Dedifferentiated amniotic fluid mesenchymal stem cell (primary cell): ENCODE measurements at regions not wholly inside any gene's neighbourhood (a gene's known extent, or its start where the extent isn't known, plus 50 kb on each side); places are given as distances from the start of the nearest gene placed in this dataset.

Experiments
- DNase-seq: peaks from one replicate; pipeline ENCODE4 v3.0.0-alpha.2; 2016; ENCODE audit errors: extremely low spot score

DNA sequence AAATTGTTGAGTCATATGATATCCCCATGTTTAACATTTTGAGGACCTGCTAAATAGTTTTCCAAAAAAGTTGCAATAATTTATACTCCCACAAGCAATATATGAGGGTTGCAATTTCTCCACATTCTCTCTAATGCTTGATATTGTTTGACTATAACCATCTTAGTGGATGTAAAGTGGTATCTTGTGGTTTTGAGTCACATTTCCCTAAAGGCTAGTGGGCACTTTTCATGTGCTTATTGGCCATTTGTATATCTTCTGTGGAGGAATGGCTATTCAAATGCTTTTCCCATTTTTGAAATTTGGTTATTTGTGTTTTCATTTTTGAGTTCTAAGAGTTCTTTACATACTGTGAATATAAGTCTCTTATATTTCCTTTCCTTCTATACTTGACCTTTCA lies 82.7 kb downstream of the SCG2 start:
- no peak for DNase-seq

DNA sequence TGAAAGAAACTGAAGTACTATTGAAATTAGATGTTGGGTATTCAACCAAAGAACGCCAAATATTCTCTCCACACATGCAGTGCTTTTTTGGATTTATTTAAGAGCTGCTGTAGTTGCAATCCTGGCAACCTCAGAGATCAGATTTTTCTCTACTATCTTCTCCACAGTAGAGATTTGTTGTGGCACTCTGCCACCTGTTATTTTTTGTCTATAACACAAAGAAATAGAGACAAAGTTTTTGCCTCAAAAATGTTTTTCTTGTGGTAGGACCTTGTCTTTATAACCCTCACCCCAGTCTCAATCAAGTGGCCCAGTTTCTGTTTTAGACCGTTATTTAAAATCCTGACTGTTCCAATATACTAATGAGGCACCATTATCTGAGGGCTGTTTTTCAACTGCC lies 79.4 kb downstream of the SCG2 start:
- DNase-seq, result no peak

DNA sequence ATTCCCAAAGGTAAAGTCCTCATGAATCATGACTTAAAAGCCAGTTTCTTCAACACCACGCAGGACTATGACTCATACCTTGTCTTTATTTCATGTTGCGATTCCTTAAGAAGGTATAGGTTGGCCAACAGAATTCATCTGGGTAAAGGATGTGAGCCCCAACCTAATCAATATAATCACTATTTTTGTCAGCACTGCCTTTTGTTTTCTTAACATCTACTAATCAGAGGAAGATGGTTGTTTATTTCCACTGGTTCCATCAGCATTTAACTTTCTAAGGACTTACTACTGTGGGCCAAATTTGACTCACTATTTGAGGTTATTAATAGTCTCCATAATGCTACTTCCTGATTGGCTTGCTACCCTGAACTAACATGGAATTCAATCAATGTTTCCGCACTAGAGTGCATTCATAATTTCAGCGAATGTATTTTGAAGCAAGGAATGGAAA lies 78.6 kb downstream of the SCG2 start:
- DNase-seq, result no peak

DNA sequence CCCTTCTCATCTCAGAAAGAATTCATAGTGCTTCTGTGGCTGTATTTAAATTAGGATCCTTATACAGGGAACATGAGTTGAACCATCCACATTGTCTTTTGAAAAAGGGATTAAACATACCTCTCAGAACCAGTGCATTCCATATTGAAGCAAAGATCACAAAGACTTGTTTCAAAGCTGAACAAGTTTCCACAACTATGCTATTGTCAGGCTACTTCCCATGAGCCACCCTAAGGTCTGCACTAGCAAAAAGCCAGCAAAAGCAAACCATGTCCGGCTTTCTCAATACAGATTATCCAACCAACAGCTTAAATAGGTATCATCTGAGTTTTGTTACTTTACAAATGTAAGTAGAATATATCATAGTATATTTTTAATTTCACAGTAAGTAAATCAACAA lies 78.1 kb downstream of the SCG2 start:
- no peak for DNase-seq

DNA sequence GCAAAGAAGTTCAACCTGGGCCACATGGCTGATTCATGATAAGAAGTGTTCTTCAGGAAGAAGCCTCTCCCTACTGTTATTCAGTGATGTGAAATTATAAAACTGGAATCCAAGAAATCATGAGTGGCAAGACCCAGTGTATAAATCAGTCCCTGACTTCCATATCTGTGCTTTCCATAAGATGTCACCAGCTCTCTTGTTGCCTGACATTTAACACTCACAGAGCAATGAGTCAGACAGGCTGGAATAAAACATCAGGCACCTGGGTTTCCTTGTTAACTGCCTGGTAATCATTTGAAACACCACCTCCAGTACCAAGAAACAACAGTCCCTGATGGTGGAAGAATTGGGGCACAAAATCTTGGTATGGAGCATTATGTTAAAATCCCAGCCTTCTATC lies 76.1 kb downstream of the SCG2 start:
- no peak for DNase-seq

DNA sequence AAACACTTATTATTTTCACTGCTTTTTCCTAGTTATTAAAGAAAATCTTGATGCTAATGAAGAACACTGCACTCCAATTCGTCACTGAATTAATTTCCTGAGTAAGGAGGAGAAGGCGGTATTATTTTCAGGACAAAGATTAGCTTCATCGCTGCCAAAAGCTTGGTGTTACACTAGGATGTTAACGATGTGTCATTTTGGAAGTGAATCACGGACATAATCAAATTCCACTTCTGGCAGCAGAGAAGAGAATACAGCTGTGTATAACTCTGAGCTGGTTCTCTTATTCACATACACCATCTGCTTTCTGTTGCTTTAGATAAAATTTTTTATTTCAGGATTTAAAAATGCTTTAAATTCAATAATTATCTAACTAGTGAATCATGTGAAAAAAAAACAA lies 74.1 kb downstream of the SCG2 start:
- DNase-seq, result no peak

DNA sequence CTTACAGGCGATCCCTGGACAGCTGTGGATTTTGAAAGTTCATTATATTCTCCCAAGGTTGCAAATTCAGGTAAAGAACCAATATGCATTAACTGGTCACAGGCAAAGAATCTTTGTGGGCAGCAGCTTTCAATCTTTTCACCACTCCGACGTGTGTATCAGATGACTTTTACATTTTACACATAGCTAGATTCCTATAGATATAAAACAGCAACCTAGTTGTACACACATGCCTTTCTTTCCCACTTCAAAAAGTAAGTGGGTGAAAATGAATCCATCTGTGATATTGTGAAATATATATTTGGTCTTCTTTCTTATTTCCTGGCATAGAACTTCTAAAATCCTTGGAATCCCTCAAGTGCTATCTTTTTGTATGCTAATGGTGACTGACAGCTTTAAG lies 72.5 kb downstream of the SCG2 start:
- no peak for DNase-seq

DNA sequence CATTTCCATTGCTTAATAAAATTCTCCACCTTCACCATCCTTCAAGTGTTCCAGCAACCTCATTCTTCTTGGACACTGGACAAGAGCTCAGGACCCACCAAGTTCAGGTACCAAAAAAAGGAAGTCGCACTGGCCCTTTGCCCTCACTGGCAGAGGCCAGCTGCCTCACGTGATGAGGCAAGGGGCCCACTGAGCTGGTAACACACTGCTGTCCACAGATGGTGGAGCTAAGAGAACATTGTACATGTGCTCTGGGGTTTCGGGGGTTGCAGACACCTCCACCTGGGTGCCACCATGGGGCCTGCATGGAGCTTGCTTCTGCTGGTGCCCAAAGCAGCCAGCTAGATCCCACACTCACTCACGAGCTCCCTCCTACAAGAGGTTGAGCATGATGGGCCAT lies 71.3 kb downstream of the SCG2 start:
- DNase-seq, result no peak

DNA sequence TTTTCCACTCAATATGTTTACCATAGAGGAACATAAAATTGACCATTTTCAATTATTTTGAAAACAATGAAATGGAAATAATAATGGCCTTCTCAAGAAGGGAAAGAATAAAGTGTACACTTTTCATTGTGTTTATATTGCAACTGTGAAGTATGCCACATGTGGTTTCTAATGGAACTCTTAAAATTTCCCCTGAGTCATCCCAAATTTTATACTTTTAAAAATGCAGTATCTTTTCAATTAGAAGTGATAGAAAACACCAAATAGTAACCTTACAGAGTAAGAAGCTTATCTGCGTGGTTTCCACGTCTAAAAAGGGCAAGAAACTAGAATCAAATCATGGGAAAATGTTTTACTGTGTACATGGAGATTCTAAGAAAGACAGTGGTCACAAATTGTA lies 70.0 kb downstream of the SCG2 start:
- DNase-seq, result no peak

DNA sequence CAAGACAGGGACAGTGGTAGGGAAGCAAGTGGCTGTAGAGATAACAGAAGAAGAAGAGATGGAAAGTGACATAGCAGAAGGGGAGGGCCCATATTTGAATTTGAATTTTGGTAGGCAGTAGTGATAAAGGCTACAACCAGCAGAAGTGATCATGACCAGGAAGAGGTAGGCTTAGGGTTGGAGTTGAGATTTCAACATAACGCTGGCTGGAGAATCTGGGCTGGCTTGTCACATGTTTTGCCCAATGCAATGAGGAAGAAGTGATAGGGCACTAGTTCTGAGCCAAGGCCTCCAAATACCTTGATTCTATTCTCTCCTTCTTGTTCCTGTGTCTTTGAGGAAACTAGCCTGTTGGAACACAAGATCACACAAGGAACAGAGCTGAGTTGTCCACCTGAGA lies 69.4 kb downstream of the SCG2 start:
- no peak for DNase-seq

DNA sequence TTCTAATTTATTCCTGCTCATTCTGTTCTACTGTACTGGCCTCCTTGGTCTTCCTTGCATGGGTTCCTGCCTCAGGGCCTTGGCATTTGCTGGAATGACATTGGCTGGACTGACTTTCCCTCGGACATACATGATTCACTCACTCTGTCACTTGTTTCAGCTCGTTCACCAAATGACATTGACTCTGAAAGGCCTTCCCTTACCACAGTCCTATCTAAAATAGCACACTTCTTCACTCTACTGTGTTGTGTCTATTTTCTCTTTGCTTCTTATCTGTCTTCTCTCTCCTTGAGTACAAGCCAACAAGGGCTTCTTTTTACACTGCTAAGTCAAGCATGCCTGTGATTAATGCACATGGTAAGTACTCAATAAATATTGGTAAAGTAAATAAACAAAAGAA lies 65.6 kb downstream of the SCG2 start:
- DNase-seq, result no peak

DNA sequence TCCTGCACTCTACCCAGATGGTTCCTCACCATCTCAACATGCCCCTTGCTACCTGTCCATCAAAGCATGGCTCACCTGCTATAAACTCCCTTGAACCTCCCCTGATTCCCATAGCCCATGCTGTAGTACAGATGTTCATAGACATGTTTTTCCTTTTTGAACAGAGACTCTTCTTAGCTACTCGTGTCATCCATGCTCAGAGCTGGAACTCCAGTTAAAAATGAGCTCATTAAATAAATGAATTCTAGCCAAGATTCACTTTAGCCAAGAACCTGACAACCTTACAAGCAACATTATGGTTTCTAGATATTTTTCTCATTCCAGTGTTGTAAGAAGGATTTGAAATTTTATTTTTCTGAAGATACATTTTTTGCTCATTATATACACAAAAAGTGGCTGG lies 65.0 kb downstream of the SCG2 start:
- no peak for DNase-seq

DNA sequence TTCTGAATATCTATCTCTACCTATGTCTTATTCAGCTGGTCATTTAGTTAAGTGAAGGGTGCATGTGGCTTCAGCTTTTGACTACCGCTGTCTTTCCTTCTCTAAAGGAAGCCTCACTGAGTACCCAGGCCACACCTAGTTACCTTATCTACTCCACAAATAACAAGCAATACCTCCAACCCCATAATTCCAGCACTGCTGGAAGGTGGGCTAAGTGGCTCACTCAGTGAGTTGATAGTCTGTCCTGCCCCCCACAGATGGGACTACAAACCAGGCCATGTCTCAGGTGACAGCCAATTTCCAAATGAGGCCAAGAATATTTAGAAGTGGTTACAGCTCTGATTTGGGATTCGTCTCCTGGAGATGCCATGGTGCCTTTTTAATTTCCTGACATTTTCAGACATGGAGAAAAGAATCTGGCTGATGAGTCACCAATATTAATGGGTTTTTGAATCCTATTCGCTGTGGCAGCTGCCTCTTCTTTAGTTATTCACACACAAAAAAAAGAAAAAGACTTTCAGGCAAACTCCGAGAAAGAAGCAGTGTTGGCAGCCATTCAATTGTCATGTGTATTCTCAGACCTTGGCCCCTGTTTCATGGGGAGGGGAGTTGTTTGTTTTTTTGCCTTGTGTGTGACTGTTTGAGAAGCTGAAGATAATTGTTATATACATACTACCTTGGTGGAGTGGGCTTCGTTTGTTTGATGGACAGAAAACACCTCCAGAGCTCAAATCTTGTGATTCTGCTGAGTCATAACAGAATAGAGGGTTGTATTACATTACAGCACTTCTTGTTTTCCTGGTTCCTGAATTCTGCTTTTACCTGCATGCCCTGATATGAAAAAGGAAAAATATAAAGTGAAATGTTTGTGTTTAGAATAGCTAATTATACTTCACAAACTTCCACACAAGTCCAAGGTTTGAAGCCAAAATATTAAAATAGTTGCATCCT lies 64.2 kb downstream of the SCG2 start:
- no peak for DNase-seq

DNA sequence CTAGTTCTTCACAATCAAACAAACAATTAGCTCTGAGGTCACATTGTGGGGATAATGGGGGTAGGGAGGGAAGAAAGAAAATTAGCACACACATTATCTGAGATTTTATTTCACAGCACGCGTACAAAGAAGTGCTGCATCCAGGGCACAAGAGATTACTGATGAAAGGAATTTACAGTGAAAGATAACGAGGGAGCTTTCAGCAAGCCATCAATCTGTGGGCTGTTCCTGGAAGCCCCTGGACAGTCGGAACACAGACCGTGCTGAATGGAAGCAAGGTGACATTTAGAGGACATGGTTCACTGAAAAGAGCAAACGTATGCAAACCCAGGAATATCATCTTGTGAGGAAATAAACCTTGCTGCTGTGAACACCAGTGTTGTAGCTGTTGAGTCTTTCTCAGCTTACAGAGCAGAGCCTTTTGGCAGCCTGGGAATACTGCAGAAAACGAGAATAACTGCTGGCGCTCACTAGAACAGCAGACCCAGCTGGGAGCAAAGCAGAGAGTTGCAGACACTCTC lies 63.2 kb downstream of the SCG2 start:
- no peak for DNase-seq

DNA sequence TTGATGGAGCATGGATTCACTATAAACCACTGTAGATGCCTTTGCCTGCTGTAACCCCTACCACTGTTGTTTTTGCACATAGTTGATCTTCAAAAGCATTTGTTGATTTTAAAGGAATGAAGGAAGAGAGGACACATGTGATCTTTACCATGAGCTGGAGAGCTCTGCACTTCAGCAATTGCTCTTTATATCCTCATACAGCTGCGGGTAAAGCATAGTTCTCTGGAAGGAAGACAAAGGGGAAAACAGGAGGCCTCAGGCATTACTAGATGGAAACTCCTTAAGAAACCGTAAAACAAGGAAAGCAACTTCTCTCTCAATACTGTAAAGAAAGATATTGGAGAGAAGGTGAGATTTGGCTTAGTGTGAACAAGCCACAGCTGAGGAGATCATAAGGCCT lies 60.6 kb downstream of the SCG2 start:
- DNase-seq, result no peak

DNA sequence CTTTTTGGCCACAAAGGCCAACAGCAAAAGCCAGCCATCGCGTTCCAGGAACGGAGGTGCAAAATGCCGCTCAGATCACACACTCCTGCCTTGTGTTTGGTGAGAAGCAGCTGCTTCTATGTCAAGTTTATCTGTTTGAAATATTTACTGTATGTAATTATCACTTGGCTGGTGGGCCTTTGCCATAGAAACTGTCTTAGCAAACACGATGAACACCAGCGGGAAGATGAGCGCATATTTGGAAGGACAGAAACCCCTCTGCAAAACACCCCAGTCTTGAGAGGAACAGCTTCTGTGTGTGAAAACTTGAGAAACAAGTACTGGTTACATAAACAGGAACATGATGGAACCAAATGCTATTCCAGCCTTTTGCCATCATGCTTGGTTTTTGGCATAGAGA lies 59.7 kb downstream of the SCG2 start:
- DNase-seq, result no peak

DNA sequence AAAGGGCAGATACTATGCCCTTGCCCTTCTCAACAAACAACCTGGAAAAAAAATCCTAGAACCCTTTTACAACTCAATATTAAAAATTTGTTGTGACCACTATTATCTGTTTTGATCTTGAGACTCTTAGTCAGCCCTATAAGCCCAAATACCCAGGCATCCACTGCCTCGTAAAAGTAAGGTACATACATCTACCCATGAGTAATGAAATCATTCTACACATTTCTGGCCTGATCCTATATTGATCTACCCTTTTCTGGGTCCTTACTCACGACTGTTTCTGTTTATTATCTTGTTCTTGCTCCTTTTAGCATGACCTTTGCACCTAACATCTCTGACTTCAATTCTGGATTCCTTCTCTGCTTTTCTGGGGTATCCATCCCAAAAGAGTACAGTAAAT lies 56.8 kb downstream of the SCG2 start:
- no peak for DNase-seq

DNA sequence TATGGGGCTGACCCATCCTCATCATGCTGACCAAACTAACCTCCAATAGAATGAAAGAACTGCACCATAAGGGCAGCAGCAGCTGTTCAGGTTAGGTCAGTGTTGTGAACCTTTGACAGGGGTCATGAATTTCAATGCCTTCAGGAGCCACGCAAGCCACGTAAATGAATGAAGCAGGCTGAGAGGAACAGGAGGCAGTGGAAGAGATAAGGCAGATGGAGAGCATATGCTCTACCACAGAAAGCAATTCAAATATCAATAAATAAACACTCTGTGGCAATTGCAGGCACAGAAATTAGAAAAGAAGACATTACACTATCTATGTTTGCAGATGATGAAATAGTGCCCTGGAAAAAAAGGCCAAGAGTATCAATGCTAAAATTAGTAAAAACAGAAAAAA lies 56.3 kb downstream of the SCG2 start:
- no peak for DNase-seq
